GM13977 (cell line): ENCODE measurements at regions not wholly inside any gene's neighbourhood (a gene's known extent, or its start where the extent isn't known, plus 50 kb on each side); places are given as distances from the start of the nearest gene placed in this dataset.
"Not testable (repeated sequence)": the region's sequence is repeated elsewhere in the genome, so short reads cannot be mapped to it uniquely, and the experiment has no call there.

Experiments
- DNase-seq: peaks from one replicate; pipeline ENCODE4 v3.0.0; 2012; ENCODE audit warnings: low spot score
- in situ Hi-C: fragments of 300-500 bp; cut with MboI; formaldehyde crosslinking; loops from one replicate; pipeline ENCODE4 v1.12.0; 2022; ENCODE audit warnings: low sequenced_read_pairs, low pct_unique_long_range_greater_than_20kb, mixed read lengths, inconsistent platforms; ENCODE audit not compliant: unreplicated experiment
- TF ChIP-seq, protein P1 (sequence below): IDR thresholded peaks from 2 replicates; pipeline ENCODE4 v1.5.1; 2012; ENCODE audit warnings: mild to moderate bottlenecking, control low read depth; ENCODE audit not compliant: insufficient read depth; ENCODE audit errors: extremely low read depth, missing control alignments

DNA sequence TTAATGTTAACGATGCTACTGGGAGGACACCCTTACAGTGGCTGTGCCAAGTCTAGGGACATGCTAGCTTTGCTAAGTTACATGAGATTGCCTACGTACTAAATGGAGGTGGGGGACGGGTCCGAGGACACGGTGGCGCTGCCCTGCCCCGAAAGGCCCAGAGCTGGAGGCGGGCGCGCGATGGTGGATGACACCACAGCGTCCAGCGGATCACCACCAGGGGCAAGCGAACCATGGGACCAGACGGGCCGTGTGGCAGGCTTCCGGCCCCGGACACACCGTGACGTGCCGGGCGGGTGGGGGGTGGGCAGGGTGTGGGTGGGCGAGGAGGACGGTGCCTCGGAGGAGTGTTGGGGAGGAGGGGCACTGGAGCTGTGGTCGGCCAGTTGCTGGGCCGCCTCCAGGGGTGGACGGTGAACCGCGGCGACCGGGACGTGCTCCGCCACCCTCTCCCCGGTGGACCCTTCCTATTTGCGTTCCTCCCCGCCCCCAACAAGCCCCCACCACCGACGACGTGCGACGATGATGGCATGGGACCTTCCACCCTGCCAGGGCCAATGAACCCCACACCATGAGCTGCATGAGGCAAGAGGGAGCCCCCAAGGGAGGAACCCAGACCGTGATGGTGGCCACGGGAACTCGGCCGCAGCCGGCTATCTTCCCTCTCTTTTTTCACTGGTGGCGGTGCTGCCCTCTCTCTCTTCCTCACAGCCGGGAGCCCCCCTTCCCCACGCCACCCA, 773.3 kb upstream of the DEFB115 start:
- DNase-seq: peak; percentile 4
- TF ChIP-seq, protein P1, sequence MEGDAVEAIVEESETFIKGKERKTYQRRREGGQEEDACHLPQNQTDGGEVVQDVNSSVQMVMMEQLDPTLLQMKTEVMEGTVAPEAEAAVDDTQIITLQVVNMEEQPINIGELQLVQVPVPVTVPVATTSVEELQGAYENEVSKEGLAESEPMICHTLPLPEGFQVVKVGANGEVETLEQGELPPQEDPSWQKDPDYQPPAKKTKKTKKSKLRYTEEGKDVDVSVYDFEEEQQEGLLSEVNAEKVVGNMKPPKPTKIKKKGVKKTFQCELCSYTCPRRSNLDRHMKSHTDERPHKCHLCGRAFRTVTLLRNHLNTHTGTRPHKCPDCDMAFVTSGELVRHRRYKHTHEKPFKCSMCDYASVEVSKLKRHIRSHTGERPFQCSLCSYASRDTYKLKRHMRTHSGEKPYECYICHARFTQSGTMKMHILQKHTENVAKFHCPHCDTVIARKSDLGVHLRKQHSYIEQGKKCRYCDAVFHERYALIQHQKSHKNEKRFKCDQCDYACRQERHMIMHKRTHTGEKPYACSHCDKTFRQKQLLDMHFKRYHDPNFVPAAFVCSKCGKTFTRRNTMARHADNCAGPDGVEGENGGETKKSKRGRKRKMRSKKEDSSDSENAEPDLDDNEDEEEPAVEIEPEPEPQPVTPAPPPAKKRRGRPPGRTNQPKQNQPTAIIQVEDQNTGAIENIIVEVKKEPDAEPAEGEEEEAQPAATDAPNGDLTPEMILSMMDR: no peak
- in situ Hi-C loops: no loop called here

GRCh38 chr20:30484749-30485070, 772.8 kb upstream of the DEFB115 start:
- peak; percentile 11 for DNase-seq
- TF ChIP-seq, protein P1: no peak
- in situ Hi-C loops: no loop called here

- TF ChIP-seq, protein P1: no peak
- DNase-seq: peak; percentile 17
- in situ Hi-C loops: no loop called here
These were observed 771.9 kb upstream of the DEFB115 start for GRCh38 chr20:30485331-30486102.

DNA sequence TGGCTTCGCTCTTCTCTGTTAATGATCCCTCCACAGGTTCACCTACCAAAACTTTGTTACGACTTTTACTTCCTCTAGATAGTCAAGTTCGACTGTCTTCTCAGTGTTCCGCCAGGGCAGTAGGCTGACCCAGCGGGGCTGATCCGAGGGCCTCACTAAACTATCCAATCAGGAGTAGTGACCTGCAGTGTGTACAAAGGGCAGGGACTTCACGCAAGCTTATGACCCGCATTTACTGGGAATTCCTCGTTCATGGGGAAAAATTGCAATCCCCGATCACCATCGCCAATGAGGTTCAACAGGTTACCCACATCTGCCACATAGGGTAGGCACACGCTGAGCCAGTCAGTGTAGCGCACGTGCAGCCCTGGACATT, 771.4 kb upstream of the DEFB115 start:
- in situ Hi-C loops: no loop called here
- peak; percentile 14 for DNase-seq
- TF ChIP-seq, protein P1: no peak

DNA sequence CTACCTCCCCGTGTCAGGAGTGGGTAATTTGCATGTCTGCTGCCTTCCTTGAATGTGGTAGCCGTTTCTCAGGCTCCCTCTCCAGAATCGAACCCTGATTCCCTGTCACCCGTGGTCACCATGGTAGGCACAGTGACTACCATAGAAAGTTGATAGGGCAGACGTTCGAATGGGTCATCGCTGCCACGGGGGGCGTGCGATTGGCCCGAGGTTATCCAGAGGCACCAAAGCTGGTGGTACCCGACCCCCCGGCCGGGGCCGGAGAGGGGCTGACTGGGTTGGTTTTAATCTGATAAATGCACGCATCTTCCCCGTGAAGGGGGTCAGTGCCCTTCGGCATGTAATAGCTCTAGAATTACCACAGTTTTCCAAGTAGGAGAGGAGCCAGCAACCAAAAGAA, 770.0 kb upstream of the DEFB115 start:
- in situ Hi-C loops, DNase-seq: not testable (repeated sequence)

- in situ Hi-C loops: no loop called here
- TF ChIP-seq, protein P1: no peak
These were observed 769.2 kb upstream of the DEFB115 start for GRCh38 chr20:30487947-30488926.

More at GRCh38 chr20:30487947-30488926, 769.2 kb upstream of the DEFB115 start:
- DNase-seq: no peak
